ENCODE measurements at regions not wholly inside any gene's neighbourhood (a gene's known extent, or its start where the extent isn't known, plus 50 kb on each side); places are given as distances from the start of the nearest gene placed in this dataset.

DNA sequence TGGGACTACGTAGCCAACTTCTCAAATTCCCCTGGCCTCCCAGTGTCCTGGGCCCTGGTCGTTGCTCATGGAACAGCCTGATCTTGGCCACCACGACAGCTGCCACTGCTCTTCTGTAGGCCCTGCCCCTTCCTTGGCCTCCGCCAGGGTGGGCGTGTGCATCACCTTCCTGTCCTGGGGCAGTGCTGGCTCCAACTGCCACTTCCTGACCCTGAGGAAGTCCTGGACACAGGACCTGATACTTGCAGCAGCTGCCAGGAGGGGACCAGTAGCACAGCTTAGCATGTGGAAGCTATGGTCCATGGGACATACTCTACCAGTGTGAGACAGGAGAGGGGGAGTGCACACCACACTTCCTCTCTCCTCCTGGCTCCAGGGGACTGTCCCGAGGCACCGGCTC lies 145.2 kb downstream of the TENT4A start:
- Histone ChIP-seq H2BK15ac (ENCODE audit: low read depth, low read length) (no peak overlapping the region), H3K36me3 (ENCODE audit: control insufficient read depth, insufficient read depth, low read length) (no peaks in the 10 kb centered on the region), H3K4me3 (ENCODE audit: insufficient read depth, low read depth, low read length) (no peak overlapping the region), H2BK5ac (ENCODE audit: low read depth, low read length, poor library complexity, severe bottlenecking) (no peak overlapping the region), H4K5ac (ENCODE audit: low read depth, low read length) (no peak overlapping the region), H3K23ac (ENCODE audit: low read depth, low read length) (no peak overlapping the region), H3K56ac (ENCODE audit: extremely low read depth, insufficient read depth, low read length) (no peak overlapping the region), H3K4me2 (ENCODE audit: low read depth, low read length) (no peak overlapping the region), H4K20me1 (ENCODE audit: insufficient read depth, low read length) (no peaks in the 10 kb centered on the region), H3K79me1 (ENCODE audit: low read depth in 1 of 2, low read length in 2 of 2) (no peaks in the 10 kb centered on the region), H4K91ac (ENCODE audit: insufficient read depth, low read depth, low read length) (no peak overlapping the region), H3K4ac (ENCODE audit: low read depth, low read length) (no peak overlapping the region), H4K8ac (ENCODE audit: low read depth in 2 of 2, low read length in 2 of 2) (no peak overlapping the region), H3K27ac (ENCODE audit: insufficient read depth, low read length) (no peak overlapping the region), H3K14ac (replicated peaks; ENCODE audit: low read depth, low read length) (no peak overlapping the region), H2AK9ac (replicated peaks; ENCODE audit: low read depth, low read length, poor library complexity) (no peak overlapping the region), H2AK5ac (ENCODE audit: low read depth, low read length) (no peak overlapping the region), H3K4me1 (ENCODE audit: control insufficient read depth, insufficient read depth, low read length) (no peaks in the 10 kb centered on the region), H3K9me1 (ENCODE audit: insufficient read depth, low read length) (no peaks in the 10 kb centered on the region), H3K18ac (ENCODE audit: low read depth, low read length) (no peak overlapping the region), H3K27me3 (ENCODE audit: control insufficient read depth, insufficient read depth, low read length) (no peaks in the 10 kb centered on the region), H2BK20ac (ENCODE audit: low read depth, low read length) (no peak overlapping the region), H3K9ac (ENCODE audit: low read depth, low read length) (no peak overlapping the region), H2BK120ac (ENCODE audit: low read depth, low read length) (no peak overlapping the region), H3K9me3 (ENCODE audit: control insufficient read depth, insufficient read depth, low read length) (peaks cover 20% of the 10 kb centered on the region), H2AFZ (replicated peaks; ENCODE audit: low read length, poor library complexity) (no peak overlapping the region)
- POLR2A ChIA-PET (ENCODE audit: unreplicated experiment), result no interaction called here
- DNase-seq, result no peak
- TF ChIP-seq RFX5 (IDR thresholded peaks at IDR 0.05; ENCODE audit: low read depth, low read length) (no peak), FOS (IDR thresholded peaks at IDR 0.05; ENCODE audit: low read depth, low read length) (no peak), POLR2A (IDR thresholded peaks at IDR 0.05; ENCODE audit: low read depth, low read length) (no peak), RCOR1 (IDR thresholded peaks at IDR 0.05; ENCODE audit: insufficient replicate concordance, low read length) (no peak), BHLHE40 (IDR thresholded peaks at IDR 0.05; ENCODE audit: low read depth, low read length) (no peak), MAFK (IDR thresholded peaks at IDR 0.05; ENCODE audit: low read depth, low read length) (no peak), CHD1 (IDR thresholded peaks at IDR 0.05; ENCODE audit: low read depth, low read length) (no peak)
- TF ChIP-seq, protein P1, sequence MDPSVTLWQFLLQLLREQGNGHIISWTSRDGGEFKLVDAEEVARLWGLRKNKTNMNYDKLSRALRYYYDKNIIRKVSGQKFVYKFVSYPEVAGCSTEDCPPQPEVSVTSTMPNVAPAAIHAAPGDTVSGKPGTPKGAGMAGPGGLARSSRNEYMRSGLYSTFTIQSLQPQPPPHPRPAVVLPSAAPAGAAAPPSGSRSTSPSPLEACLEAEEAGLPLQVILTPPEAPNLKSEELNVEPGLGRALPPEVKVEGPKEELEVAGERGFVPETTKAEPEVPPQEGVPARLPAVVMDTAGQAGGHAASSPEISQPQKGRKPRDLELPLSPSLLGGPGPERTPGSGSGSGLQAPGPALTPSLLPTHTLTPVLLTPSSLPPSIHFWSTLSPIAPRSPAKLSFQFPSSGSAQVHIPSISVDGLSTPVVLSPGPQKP (IDR thresholded peaks at IDR 0.05; ENCODE audit: borderline replicate concordance, low read depth, low read length), result no peak
- in situ Hi-C loops (cut with MboI; ENCODE audit: low sequenced_read_pairs), result no loop called here
- intact Hi-C loops (cut with micrococcal nuclease), result no loop called here
- dilution Hi-C loops (cut with HindIII; ENCODE audit: low sequenced_read_pairs, unreplicated experiment), result no loop called here
- no peak for ATAC-seq (ENCODE audit: low read depth)
- WGBS, 2 experiments (ENCODE audit: extremely low coverage in 2 of 2, insufficient read length in 1 of 2), result 38% methylated on average over 5 of the region's 7 CpGs; no CpG with 5 or more reads in 1 of the 2 experiments
- BruUV-seq (replicated peaks), result no TSS peak
- CTCF ChIA-PET, result no interaction called here

All from IMR-90 (cell line).